NCI-H2029 treated with DMSO at 0.1 percent for 48 hours (cell line): ENCODE measurements at regions not wholly inside any gene's neighbourhood (a gene's known extent, or its start where the extent isn't known, plus 50 kb on each side); places are given as distances from the start of the nearest gene placed in this dataset.
"Not testable (repeated sequence)": the region's sequence is repeated elsewhere in the genome, so short reads cannot be mapped to it uniquely, and the experiment has no call there.

ENCODE experiments used
- DNase-seq: peaks from one replicate; lab custom pipeline; 2025; lab: John Stamatoyannopoulos, UW

DNA sequence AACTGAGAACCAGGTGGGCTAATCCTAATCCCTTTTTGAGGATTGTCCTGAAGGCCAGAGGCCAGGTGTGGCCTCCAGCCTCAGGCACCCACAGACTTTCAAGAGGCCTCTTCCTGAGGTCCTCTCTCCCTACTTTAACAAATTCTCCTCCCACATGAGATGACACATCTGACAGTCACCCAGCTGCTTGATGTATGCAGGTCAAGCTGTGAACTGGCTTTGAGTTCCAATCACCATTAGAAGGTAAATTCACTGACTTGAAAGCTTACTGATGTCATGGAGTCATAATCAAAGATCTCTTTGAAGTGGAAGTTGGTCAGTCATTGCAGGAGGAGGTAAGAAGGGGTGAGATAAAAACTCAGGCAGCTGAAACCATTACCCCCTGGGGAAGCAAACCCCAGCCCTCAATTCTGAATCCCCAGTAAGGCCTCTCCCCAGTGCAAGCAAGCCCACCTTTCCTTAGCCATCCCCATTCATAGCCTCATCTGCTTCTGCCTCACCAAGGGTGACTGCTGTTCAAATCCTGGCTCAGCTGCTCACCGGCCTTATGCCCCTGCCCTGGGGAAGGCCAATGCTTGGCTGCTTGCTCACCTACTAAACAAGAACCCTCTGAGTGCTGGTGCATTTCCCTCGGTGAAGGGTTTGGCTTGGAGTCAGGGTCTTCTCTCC is 196.3 kb downstream of the BCL2L11 start:
- not testable (repeated sequence) for DNase-seq

DNA sequence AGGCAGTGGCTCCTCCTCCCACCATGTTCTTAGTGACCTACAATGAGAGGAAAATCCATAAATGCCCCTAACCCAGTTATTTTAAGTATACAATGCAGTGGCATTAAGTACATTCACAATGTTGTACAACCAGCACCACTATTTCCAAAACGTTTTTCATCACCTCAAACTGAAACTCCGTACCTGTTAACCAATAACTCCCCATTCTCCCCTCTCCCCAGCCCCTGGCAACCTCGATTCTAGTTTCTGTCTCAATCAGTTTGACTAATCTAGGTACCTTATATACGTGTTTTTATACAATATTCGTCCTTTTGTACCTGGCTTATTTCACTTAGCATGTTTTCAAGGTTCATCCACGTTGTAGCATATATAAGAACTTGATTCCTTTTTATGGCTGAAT is 198.8 kb downstream of the BCL2L11 start:
- not testable (repeated sequence) for DNase-seq

DNA sequence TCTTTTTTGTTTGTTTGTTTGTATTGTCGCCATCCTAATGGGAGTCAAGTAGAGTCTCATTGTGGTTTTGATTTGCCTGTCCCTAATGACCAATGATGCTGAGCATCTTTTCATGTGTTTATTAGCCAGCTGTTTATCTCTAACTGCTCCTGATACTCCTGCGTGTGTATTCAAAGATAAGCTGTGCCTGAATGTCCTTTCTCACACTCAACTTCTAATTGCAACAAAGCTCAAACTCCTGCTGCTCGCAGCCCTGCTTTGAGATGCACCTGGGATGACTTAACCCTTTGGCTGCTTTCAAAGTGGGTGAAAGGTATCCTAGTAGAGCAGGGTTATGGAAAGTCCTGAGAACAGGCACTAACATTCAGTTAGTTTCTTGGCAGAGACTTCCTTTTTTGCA is 199.6 kb downstream of the BCL2L11 start:
- DNase-seq: not testable (repeated sequence)

DNA sequence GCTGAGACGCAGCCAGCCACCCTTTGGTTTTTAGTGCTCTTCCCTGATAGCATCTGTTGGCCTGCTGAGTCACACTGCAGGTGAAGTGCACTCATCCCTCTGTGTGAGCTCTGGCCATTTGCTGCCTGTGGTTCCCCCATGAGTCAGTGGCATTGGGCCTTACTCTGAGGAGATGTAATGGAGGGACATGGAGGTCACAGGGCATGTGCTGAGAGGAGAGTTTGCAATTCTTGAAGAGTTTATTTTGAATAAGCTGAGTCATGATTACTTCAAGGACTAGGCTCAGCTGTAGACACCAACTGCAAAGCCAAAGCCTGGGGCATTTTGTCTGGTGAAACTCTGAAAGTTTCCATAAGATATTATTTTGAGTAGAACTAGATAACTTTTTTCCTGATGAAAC is 200.3 kb downstream of the BCL2L11 start:
- not testable (repeated sequence) for DNase-seq

DNA sequence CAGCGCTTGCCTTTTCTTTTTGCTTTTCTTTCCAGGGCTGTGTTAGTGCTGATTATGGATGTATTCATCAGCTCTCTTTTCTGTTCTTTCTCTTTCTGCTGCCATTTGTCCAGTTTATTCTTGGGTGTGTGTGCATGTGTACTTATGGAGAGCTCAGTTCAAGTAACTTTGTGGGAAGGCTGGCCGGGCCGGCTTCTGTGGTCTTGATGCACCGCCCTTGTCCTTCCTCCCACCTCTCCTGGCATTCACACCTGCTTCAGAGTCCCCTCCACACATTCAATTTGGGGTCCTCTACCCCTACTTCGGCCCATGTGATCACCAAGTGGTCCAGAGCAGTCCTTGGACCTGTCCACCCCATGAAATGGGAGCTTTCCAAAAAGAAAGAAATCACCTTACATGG is 202.7 kb downstream of the BCL2L11 start:
- DNase-seq: not testable (repeated sequence)

DNA sequence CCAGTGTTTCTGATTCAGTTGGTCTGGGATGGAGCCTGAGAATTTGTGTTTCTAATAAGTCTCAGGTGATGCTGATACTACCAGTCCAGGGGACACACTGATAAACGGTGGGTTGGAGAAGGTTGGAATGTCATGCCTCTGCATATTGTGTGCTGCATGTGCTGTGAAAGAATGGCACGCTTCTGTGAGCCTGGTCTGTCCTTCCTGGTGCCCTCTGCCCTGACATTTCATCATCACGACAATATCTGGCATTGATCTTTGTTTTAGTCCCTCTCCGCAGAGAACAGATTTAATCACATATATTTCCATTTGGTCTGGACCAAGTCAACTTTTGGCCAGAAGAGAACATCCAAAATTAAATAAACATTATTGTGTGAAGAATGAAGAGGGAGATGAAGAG is 207.0 kb downstream of the BCL2L11 start:
- not testable (repeated sequence) for DNase-seq

DNA sequence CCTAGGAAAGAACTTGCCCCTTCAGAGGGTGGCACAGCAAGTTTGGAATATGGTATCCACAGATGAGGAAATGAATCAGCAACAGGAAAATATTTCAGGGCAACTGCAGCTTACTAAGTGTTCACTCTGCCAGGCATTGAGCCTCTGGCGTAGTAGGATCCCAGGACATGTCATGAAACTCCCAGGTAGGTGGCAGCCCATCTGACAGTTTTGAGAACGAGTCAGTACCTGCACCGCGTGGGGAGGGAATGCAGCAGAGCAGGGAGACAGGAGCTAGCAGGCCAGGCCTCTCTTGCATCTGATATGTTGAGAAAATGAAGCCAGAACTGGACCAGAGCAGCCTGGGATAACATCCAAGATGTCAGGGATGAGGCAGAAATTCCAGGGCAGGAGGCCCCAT is 208.6 kb downstream of the BCL2L11 start:
- not testable (repeated sequence) for DNase-seq

DNA sequence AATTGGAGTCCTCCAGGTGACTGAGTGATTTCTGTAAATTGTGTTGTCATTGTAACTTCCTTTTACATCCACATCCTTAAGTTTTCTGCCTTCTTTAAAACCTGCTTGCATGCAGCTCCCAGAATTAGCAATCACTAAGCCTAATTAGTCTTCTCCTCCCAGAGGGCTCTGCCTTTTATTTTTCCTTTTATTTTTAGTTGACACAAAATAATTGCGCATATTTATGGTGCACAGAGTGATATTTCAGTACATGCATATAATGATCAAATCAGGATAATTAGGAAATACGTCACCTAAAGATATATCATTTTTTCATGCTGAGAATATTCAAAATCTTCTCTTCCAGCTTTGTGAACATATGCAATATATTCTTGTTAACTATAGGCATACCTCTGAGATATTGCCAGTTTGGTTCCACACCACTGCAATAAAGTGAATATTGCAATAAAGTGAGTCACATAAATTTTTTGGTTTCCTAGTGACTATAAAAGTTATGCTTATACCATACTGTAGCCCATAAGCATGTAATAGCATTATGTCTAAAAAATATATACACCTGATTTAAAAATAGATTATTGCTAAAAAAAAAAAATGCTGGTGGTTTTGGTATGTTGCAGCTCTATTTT is 210.5 kb downstream of the BCL2L11 start:
- not testable (repeated sequence) for DNase-seq

DNA sequence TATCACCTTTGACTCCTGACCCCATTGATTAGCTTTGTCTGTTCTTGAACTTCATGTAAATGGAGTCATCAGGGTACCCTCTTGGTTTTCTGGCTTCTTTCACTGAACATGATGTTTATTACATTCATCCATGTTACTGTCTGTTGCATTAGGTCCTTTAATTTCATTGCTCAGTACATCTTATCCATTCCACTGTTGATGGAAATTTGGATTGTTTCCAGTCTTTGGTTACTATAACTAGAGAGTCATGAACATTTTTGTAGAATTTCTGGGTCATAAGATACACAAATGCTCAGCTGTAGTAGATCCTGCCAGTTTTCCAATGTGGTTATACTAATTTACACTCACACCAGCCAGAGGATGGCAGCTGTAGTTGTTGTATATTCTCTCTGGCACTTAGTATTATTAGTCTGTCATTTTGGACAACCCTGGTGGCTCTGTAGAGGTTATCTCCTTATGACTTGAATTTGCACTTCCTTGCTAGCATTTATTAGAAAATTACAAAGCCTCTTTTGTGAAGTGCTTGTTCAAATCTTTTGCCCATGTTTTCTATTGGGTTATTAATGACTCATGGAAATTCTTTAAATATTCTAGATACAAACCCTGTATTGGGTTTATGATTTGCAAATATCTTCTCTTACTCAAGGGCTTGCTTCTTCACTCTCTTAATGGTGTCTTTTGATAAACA is 214.7 kb downstream of the BCL2L11 start:
- not testable (repeated sequence) for DNase-seq

DNA sequence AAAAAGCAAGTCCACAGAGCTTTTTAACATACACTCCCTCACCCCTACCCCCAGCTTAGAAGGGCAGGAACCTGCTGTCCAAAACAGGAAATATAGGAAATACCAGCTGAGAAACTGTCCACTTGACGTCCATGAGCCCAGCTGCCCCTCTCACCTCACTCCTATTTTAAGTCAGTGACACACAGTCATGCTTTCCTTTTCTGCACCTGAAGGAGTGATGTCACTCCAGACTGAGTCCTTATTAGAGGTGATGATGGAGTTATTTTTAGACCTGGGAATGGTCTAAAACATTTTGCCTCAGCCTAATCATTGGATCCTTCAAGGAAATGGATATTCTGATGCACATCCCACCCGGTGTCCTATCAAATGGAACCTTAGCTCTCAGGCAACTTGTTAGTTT is 217.8 kb downstream of the BCL2L11 start:
- not testable (repeated sequence) for DNase-seq

DNA sequence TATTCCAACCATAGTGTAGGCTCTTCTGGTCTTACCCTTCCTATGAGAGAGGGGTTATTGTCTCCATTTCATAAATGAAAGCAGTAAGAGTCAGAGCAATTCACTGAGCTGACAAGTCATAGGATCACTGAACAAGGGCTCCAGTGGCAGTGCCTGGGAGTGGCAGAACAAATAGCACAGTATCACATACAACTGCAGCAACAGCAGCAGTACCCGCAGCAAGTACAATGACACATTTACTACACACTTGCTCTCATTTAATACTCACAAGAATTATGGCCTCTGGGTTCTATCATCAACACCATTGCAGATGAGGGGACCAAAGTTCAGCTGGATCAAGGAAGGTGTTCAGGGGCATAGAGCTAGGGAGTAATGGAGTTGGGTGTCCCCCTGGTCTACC is 218.8 kb downstream of the BCL2L11 start:
- DNase-seq: not testable (repeated sequence)

DNA sequence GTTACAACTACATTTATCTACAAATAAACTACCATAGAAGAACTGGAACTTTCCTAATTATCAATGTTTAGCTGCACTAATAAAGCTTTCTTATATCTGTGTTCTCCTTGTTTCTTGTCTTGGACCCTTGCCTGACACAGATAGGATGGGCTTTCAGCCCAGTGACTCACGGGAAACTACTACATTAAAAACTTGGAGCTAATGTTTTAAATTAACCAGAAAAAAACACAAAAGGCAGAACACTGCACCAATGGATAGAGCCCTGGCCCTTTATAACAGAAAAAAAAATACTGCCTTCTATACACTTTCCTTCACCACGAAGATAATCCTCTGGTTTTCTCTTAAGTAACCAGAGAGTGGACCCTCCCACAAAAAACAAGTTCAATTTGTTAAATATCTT is 223.9 kb downstream of the BCL2L11 start:
- DNase-seq: not testable (repeated sequence)

DNA sequence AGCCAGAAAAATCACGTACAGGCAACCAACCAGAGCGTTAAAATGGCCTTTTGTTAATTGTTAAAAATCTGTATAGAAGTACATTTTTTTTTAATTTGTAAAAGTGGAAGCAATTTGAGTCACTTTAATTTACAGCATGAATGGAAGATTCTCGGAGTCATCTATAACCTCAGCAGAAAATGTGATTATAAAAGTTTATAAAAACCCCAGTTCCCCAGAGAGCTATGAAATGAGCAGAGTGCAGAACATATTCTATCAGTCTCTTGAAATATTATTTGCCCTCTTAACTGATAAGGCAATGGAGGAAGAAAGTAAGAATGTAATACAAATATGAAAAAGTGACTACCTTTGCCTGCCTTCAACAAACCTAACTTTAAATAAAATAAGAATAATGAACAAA is 224.7 kb downstream of the BCL2L11 start:
- not testable (repeated sequence) for DNase-seq

DNA sequence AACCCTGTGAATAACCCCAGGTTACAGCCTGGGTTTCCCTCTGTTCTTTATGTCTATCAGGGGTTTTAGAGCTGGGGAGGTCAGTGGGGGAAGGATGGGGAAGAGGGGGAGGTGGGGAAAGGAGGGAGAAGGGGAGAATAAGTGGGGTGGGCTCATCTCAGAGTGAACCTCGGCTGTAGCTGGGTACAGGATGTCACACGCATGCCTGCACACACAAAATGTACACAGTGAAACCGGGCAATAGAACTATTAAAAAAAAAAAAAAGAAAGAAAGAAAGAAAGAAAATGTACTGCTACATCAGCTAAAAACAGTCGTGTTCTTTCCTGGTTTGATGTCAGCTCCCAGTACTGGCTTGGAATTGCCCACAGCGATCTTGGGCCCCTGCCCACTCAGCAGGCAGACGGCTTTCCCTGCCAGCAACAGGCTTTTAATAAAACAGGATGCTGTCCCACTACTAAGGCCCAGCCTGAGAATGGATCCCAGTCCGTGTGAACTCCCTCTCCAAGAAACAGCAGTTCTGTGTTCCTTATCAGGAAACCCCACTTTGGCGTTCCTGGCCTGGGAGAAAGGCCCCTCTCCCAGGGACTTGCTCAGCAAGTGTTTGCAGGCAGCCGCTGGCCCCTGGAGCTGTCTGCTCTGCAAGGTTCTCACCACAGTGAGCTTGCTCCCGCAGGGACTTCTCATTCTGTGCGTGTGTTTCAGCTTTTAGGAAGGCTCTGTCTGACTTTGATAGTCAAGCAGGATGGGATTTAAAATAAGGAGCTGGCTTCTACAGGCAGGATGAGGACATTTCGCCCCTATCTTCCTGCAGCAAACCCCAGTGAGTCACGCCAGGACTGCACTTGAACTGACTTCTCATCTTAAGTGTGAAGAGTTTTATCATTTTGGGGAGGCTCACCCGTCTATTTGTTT is 225.6 kb downstream of the BCL2L11 start:
- not testable (repeated sequence) for DNase-seq

DNA sequence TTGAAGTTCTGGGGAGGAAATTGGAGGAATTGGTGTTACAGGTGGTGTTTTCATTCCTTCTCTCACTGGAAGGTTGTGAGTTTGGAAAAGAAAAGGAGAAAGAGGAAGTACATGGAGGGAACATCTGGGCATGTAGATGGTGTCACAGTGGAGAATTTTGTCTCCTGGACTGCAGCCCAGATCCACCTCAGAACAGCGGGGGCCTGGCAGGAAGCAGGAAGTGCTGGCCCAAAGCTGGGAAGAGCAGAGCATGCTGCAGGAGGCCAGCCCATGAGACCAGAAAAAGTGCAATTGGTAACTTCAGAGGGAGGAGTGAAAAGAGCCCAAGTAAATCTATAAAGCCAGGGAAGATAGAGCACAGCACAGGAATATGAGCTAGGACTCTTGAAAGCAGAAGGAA is 227.0 kb downstream of the BCL2L11 start:
- not testable (repeated sequence) for DNase-seq

DNA sequence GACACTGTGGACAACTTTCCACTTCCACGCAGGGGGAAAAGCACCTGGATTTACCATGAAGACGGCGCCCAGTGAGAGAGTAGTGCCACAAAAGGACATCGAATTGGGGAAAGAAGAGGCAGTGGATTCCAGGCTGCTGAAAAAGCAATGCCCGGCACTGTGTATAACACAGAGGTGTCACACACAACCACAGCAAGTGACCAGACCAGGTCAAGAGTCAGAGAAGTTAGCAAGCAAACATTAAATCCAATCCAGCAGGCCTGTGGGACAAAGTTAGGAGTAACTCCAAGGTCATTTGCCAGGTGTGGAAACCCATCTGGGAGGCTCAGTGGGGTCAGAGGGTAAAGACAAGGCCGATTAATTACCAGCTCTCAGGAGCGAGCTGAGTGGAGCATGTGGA is 227.6 kb downstream of the BCL2L11 start:
- not testable (repeated sequence) for DNase-seq

DNA sequence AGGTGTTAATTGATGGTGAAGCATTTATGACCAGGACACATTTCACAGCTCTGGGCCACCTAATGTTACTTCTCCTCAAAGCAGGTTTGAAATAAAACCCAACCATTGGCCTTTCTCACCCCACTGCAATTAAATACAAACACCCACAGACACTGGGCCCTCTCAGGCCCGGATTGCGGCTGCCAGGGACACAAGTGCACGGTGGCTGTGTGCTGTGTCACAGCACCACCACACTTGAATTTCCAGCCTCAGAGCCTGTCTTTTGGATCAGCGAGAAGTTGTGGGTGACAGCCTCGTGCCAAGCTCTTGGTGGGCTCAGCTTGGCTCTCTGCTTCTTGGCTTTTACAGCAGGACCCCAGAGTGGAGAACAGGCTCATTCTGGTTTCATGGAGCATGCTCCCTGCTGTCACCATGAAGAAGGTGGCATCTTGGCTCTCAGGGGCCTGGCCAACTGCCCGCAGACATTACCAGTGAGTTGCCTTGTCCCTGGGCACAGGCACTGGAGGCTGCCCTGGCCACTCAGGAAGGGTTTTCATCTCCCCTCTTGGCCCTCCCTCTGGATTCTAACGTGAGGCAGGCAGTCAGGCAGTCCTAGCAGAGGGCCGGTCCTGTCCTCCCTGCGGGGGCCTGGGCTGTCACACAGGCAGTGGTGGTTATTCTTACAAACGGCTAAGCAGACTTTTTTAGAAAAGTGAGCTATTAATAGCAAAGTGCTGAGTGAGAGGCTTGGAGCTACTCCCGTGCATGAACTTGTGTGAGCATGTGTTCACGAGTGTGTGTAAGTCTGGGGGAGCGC is 234.5 kb downstream of the BCL2L11 start:
- DNase-seq: not testable (repeated sequence)

DNA sequence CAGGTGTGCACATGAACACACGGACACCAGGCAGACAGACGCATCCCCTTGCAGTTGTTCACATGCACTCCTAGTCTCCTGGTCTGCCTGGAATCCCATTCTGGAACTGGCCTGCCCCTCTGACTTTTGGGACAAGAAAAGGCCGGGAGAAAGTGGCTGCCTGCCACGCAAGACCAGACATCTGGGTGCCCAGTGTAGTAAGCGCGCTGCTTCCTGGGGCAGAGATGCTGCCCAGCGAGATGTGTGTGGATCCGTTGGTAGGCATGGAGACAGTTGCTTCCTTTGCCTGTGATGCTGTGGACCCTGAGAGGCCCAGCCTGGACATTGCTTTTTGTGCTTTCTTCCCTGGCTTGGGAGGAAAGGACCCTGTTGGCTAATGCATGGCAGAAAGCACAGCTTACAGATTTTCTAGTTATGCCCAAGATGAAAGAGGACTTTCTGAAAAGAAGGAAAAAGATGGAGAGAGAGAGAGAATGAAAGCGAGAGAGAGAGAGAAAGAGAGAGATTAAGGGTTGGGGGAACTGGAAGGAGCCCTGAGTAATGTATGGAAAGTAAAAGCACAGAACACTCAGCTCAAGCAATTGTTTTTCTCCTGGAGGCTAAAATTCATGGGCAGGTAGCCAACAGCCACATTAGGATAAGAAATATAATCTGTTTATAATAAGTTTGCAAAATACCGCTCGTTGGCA is 235.3 kb downstream of the BCL2L11 start:
- DNase-seq: not testable (repeated sequence)

DNA sequence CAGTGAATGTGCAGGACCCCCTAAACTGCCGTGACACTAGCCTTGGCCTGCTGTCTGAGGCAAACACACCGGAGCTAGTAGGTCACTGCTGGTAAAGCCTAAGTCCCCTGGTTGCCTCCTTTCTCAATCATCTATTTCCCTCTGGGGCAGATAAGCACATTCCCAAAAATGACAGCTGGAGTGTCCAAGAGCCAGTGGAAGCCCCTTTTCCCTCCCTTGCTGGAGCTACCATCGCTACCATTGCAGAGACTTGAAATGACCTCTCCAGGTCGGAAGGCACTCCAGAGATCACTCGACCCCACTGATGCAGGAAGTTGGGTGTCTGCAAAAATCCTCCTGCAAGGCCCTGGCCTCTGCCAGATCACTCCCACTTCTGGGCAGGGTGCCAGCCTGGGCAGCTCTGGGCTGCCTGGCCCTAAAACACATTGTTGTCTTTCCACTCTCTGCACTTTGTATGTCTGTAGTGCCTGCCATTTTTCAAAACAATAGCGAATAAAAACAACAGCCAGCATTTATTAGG is 235.9 kb downstream of the BCL2L11 start:
- not testable (repeated sequence) for DNase-seq

DNA sequence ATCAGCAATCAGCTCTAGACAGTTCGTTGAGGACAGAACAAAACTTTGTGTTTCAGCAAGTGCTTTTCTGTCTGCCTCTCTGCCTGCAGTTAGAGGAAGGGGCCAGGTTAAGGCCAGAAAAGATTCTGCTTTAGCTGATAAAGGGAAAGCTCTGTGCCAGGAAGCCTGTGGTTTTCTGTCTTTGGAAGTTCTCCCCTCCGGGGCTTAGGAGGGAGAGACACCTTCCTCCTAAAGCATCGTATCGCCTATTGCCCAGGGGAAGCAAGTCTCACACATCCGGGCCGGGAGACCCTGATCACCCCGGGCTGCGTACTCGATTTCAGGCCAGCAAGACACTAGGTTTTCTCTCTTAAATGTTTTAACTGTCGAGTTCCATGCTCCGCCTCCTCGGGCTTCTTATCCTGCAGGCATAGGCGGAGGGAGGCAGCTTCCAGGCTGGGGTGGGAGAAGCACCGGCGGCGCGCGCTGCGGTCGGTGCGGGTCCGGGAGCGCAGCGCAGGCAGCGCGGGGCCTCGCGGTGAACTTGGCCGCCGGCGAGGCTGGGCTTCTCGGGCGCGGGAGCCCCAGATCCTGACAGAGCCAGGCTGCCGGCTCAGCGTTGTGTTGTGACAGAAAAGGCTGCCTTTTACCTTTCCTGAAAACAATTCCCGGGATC is 245.4 kb downstream of the BCL2L11 start:
- DNase-seq: not testable (repeated sequence)
